AG04449 (cell line): ENCODE measurements at regions not wholly inside any gene's neighbourhood (a gene's known extent, or its start where the extent isn't known, plus 50 kb on each side); places are given as distances from the start of the nearest gene placed in this dataset.
A peak's percentile ranks its signal among the peaks of the same experiment; 100 is the strongest.

Experiments used
- CTCF ChIA-PET: fragments of 350-600 bp; formaldehyde crosslinking; extraction: SDS; loops from one replicate; lab custom pipeline; 2021; ENCODE audit warnings: antibody characterized with exemption; lab: Yijun Ruan, JAX
- POLR2A ChIA-PET: fragments of 400-600, 350-600 bp; formaldehyde crosslinking; extraction: SDS; loops from one replicate; lab custom pipeline; 2020; ENCODE audit warnings: antibody characterized with exemption, inconsistent platforms; lab: Yijun Ruan, JAX
- DNase-seq: peaks from one replicate; pipeline ENCODE4 v3.0.0-alpha.2; 2010; ENCODE audit warnings: low read depth, low spot score
- H3K4me3 ChIP-seq: 2 replicates; pipeline ENCODE4 v1.5.1; 2011; ENCODE audit warnings: low read depth, mild to moderate bottlenecking, control low read depth, low read length
- CTCF ChIP-seq: IDR thresholded peaks from one replicate; pipeline ENCODE4 v1.5.1; 2011; ENCODE audit warnings: mild to moderate bottlenecking, moderate library complexity, low read length, control low read depth, inconsistent platforms; ENCODE audit not compliant: insufficient read depth; ENCODE audit errors: missing control alignments

DNA sequence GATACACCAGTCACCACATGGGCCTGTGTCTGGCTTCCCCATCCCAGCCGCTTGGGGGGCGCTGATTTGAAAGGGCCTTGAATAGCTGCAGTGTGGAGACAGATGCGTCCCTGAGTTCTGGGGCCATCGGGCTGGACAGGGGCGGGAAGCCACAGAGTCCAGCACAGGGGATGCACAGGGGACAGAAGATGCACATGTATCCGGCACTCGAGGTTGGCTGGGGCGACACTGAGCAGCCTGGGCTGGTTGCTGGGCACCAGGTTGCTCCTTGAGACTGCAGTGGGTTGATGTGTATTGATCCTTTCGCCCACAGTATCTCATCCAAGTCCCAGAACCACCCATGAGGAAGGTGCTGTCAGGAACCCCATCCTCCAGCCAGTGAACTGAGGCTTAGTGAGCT is 99.3 kb upstream of the SYT13 start:
- TF ChIP-seq CTCF = no peak
- H3K4me3 ChIP-seq = no peak overlapping the region
- no peak for DNase-seq
- ChIA-PET CTCF (interaction anchor here (1.5 to 5.1 kb wide), 3 partner anchors 14 to 269 kb away, joined by 6 to 39 read pairs (median 6); no protein-coding TSS in a partner anchor), POLR2A (no interaction called here)

DNA sequence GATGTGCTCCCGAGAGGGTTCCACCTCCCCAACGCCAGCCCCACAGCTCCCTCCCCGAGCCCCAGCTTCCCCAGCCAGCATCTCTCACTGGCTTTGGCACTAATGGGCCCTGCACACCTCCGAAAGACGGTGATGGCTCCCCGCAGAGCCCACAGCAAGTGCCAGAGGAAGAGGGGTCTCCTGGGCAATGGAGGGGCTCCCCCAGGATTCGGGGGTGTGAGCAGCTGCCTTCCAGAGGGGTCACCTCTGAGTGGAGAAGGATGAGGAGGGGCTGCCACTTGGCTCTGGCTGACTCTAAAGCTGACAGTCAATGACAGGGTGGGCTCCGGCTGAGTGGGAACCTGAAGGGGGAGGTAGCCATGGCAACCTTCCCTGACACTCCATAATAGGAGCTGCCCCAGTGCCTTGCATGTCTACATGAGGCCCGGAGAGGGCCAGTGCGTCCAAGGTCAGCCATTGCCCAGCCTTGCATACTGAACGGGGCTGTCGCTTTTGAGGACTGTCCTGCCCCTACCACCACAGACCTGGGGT is 98.6 kb upstream of the SYT13 start:
- ChIA-PET POLR2A (no interaction called here), CTCF (interaction anchor here (0.9 to 5.1 kb wide), 3 partner anchors 13 to 387 kb away, joined by 3 to 39 read pairs (median 7); no protein-coding TSS in a partner anchor)
- DNase-seq = no peak
- no peak overlapping the region for H3K4me3 ChIP-seq
- TF ChIP-seq CTCF = no peak

DNA sequence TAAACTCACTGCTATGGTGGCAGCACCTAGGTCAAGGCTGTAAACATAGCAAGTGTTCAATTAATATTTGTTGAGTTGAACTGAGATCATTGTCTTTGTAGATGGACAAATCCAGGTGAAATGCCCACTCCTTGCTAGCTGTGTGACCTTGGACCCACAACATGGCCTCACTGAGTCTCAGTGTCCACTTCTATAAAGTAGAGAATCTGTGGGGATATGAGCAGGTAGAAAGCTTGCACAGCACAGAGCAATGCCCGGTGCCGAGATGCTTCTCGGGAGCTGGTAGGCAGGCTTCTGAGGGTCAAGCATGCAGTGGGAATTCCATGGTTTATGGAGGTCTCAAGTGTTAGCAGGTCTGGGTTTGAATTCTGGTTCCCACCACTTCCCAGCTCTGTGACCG is 97.9 kb upstream of the SYT13 start:
- H3K4me3 ChIP-seq = no peak overlapping the region
- DNase-seq = no peak
- TF ChIP-seq CTCF = no peak
- ChIA-PET CTCF (interaction anchor here (0.9 to 5.1 kb wide), 3 partner anchors 12 to 388 kb away, joined by 3 to 39 read pairs (median 7); no protein-coding TSS in a partner anchor), POLR2A (no interaction called here)

- TF ChIP-seq CTCF = no peak
- peak; percentile 31 for DNase-seq
- ChIA-PET CTCF (interaction anchor here (2.0 to 5.1 kb wide), 2 partner anchors 11 to 389 kb away, joined by 7 to 39 read pairs; no protein-coding TSS in a partner anchor), POLR2A (interaction anchor here (1.1 kb wide), 1 partner anchor 17 kb away, joined by 5 read pairs; no protein-coding TSS in a partner anchor)
- H3K4me3 ChIP-seq = no peak overlapping the region
Observed at GRCh38 chr11:45383224-45383623, 97.1 kb upstream of the SYT13 start.

GRCh38 chr11:45382133-45382878 is 96.2 kb upstream of the SYT13 start:
- POLR2A ChIA-PET = interaction anchor here (1.1 kb wide), 1 partner anchor 18 kb away, joined by 5 read pairs; no protein-coding TSS in a partner anchor
- DNase-seq = no peak
- no peak overlapping the region for H3K4me3 ChIP-seq
- CTCF ChIA-PET = interaction anchor here (2.0 to 5.1 kb wide), 2 partner anchors 10 to 389 kb away, joined by 7 to 39 read pairs; no protein-coding TSS in a partner anchor
- no peak for TF ChIP-seq CTCF

GRCh38 chr11:45379162-45379863 is 93.2 kb upstream of the SYT13 start:
- no peak overlapping the region for H3K4me3 ChIP-seq
- TF ChIP-seq CTCF = no peak
- DNase-seq = no peak
- ChIA-PET POLR2A (no interaction called here), CTCF (interaction anchor here (1.3 kb wide), 1 partner anchor 8 kb away, joined by 9 read pairs; no protein-coding TSS in a partner anchor)
